IPS-18a (cell line): ENCODE measurements at regions not wholly inside any gene's neighbourhood (a gene's known extent, or its start where the extent isn't known, plus 50 kb on each side); places are given as distances from the start of the nearest gene placed in this dataset.

Experiments
- H3K27ac ChIP-seq: one replicate; pipeline ENCODE4 v1.5.1; 2013; ENCODE audit warnings: low read length
- H3K27me3 ChIP-seq: one replicate; pipeline ENCODE4 v1.6.1; 2013; ENCODE audit warnings: mild to moderate bottlenecking, low read length; ENCODE audit not compliant: control insufficient read depth, insufficient read depth
- H3K36me3 ChIP-seq: one replicate; pipeline ENCODE4 v1.6.1; 2013; ENCODE audit warnings: low read depth, low read length; ENCODE audit not compliant: control insufficient read depth
- H3K4me1 ChIP-seq: one replicate; pipeline ENCODE4 v1.6.1; 2013; ENCODE audit warnings: low read depth, low read length; ENCODE audit not compliant: control insufficient read depth
- H3K4me3 ChIP-seq: one replicate; pipeline ENCODE4 v1.5.1; 2013; ENCODE audit warnings: low read length
- H3K9ac ChIP-seq: one replicate; pipeline ENCODE4 v1.6.1; 2013; ENCODE audit warnings: mild to moderate bottlenecking, low read length, moderate library complexity
- H3K9me3 ChIP-seq: one replicate; pipeline ENCODE4 v1.6.1; 2013; ENCODE audit warnings: low read depth, low read length; ENCODE audit not compliant: control insufficient read depth

- Histone ChIP-seq H3K27me3 (no peaks in the 10 kb centered on the region), H3K4me1 (no peaks in the 10 kb centered on the region), H3K36me3 (no peaks in the 10 kb centered on the region), H3K4me3 (no peak overlapping the region), H3K9me3 (no peaks in the 10 kb centered on the region), H3K27ac (no peak overlapping the region), H3K9ac (no peak overlapping the region)
Measured at GRCh38 chr17:13129356-13129755, 111.5 kb upstream of the ELAC2 start.

DNA sequence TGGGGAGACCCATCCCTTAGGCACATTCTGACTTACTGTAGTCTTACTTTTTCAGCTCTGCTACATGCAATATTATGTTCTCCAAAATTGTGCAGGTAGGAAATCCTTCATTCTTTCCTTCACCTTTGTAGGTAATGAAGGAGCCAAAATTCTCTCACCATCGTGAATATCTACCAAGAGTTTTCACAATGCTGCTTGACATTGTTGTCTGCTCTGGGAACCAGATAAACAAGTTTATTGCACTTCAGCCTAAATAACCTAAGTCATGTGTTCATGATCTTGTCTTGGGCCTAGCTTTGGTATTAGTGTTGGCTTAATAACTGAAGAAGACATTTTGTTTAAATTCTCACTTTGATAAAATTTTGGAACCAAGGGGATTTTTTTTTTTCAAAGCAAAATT lies 110.8 kb upstream of the ELAC2 start:
- no peak overlapping the region for H3K9ac ChIP-seq
- H3K4me3 ChIP-seq: no peak overlapping the region
- no peaks in the 10 kb centered on the region for H3K36me3 ChIP-seq
- H3K27me3 ChIP-seq: no peaks in the 10 kb centered on the region
- H3K9me3 ChIP-seq: no peaks in the 10 kb centered on the region
- H3K27ac ChIP-seq: no peak overlapping the region
- no peaks in the 10 kb centered on the region for H3K4me1 ChIP-seq

DNA sequence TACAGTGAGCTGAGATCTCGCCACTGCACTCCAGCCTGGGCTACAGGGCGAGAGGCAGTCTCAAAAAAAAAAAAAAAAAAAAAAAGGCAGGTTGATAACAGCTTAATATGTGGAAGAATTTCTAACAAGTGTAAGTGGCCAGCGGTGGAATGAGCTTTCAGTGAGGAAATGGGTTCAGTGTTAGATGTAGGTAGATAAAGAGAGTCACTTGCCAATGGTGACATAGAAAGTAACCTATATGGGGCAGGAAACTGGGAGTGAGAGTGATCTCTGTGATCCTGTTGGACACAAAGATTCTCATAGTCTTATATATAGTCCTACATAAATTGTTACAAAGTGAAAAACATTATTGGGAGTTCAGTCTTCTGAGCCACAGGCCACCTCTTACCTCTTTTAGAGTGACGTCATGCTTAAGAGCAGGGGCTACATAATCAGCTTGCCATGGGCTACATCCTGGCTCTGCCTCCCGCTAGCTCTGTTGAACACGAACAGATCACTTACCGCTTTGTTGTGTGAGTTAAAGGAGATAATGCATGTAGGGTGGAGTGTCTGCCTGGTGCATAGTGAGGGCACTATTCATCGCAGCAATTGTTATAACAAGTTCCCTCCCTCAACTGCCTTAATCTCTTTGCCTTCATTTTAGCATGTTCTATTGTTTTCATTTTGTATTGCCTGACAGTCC lies 110.2 kb upstream of the ELAC2 start:
- no peak overlapping the region for H3K27ac ChIP-seq
- H3K4me3 ChIP-seq: no peak overlapping the region
- no peaks in the 10 kb centered on the region for H3K36me3 ChIP-seq
- H3K4me1 ChIP-seq: no peaks in the 10 kb centered on the region
- H3K27me3 ChIP-seq: no peaks in the 10 kb centered on the region
- H3K9ac ChIP-seq: no peak overlapping the region
- no peaks in the 10 kb centered on the region for H3K9me3 ChIP-seq

DNA sequence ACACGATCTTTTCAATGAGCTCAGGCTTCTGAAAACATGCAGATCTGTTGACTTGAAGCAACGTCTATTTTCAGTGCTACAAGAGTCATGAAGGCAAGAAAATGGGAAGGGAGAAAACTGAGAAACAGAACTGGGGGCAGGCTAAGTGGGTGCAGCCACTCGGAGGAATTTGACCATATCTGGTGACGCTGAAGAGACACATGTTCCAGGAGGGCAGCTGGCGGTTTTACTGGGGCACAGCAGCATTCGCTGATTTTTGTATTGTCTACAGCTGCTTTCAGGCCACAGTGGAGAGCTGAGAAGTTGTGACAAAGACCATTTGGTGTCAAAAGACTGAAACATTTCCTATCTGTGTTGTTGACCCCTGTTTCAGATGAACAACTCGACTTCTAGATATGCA lies 103.0 kb upstream of the ELAC2 start:
- H3K27ac ChIP-seq: no peak overlapping the region
- no peaks in the 10 kb centered on the region for H3K36me3 ChIP-seq

GRCh38 chr17:13118311-13118710 lies 100.5 kb upstream of the ELAC2 start:
- H3K9me3 ChIP-seq: no peaks in the 10 kb centered on the region
- H3K4me1 ChIP-seq: no peaks in the 10 kb centered on the region
- no peaks in the 10 kb centered on the region for H3K27me3 ChIP-seq
- no peak overlapping the region for H3K9ac ChIP-seq
- no peak overlapping the region for H3K27ac ChIP-seq
- no peak overlapping the region for H3K4me3 ChIP-seq
- H3K36me3 ChIP-seq: no peaks in the 10 kb centered on the region

More for the DNA sequence above, 103.0 kb upstream of the ELAC2 start:
- H3K9me3 ChIP-seq: no peaks in the 10 kb centered on the region
- H3K4me1 ChIP-seq: no peaks in the 10 kb centered on the region
- H3K9ac ChIP-seq: no peak overlapping the region
- no peaks in the 10 kb centered on the region for H3K27me3 ChIP-seq
- no peak overlapping the region for H3K4me3 ChIP-seq

DNA sequence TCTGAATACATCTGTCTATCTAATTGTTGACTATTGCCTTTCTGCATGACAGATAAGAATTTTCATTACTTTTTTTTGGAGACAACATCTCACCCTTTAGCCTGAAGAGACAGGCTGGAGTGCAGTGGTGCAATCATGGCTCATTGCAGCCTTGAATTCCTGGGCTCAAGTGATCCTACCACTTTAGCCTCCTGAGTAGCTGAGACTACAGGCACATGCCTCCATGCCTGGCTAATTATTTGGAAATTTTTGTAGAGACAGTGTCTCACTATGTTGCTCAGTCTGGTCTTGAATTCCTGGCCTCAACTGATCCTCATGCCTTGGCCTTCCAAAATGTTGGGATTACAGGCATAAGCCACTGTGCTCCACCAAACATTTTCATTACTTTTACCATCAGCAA lies 99.8 kb upstream of the ELAC2 start:
- Histone ChIP-seq H3K4me1 (no peaks in the 10 kb centered on the region), H3K27ac (no peak overlapping the region), H3K9me3 (no peaks in the 10 kb centered on the region), H3K27me3 (no peaks in the 10 kb centered on the region), H3K4me3 (no peak overlapping the region), H3K36me3 (no peaks in the 10 kb centered on the region), H3K9ac (no peak overlapping the region)

GRCh38 chr17:13114601-13115031 lies 96.8 kb upstream of the ELAC2 start:
- no peak overlapping the region for H3K27ac ChIP-seq
- no peaks in the 10 kb centered on the region for H3K4me1 ChIP-seq
- no peak overlapping the region for H3K9ac ChIP-seq
- no peaks in the 10 kb centered on the region for H3K36me3 ChIP-seq
- H3K27me3 ChIP-seq: no peaks in the 10 kb centered on the region
- no peaks in the 10 kb centered on the region for H3K9me3 ChIP-seq
- no peak overlapping the region for H3K4me3 ChIP-seq

DNA sequence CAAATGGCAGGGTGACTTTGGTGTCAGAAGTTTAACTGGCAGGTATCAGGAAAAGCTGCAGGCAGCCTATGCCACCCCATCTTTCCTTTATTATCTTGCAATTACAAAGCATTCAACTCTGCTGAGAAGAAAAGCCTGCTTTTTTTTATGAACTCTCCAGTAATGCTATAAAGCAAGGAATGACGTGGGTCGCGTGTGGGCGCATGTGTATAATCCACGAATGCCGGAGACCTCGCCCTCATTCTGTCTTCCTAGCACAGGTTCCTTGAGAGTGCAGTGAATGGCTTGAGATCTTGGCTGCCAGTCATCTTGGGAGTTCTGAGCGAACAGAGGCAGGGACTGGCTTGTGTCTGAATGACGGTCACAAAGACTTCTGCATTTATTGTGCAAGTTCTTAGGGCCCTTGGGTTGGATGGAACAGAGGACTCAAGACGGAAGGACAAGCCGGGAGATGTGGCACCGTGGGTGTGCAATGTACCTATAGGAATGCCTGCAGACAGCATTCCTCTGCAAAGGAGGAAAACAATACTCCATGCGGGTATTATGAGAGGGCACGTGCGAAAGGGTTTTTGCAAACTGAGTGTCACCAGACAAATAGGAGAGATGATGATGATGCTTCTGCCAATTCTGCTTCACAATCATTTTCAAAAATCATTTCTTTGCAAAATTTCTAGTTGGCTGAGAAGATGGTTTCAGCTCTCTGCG lies 96.1 kb upstream of the ELAC2 start:
- no peaks in the 10 kb centered on the region for H3K4me1 ChIP-seq

DNA sequence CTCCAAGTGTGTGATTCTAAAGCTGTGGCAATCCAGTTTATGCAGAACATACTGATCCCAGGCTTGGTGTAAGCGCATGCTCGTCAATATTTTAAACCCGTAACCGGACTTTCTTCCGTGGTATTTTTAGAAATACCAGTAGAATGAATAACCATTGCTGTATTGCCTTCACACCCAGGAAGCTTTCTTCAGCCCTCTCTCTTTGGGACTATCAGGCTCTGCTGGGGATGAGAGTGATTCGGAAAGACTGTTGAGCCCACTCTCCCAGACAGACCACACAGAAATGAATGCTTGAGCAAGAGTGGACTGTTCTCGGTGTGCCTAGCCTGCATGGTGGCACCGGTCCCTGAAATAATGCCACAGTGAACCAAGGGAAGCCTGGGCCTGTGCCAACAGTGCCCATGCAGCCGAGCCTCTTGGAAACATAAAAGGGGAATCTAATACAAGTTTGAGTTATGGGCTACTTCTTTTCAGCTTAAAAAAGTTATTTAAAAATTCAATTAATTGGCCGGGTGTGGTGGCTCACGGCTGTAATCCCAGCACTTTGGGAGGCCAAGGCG lies 89.9 kb upstream of the ELAC2 start:
- Histone ChIP-seq H3K9me3 (no peaks in the 10 kb centered on the region), H3K4me1 (no peaks in the 10 kb centered on the region), H3K36me3 (no peaks in the 10 kb centered on the region), H3K4me3 (no peak overlapping the region), H3K27me3 (no peaks in the 10 kb centered on the region), H3K9ac (no peak overlapping the region), H3K27ac (no peak overlapping the region)

More for the DNA sequence above, 96.1 kb upstream of the ELAC2 start:
- Histone ChIP-seq H3K27me3 (no peaks in the 10 kb centered on the region), H3K4me3 (no peak overlapping the region), H3K9ac (no peak overlapping the region), H3K27ac (no peak overlapping the region), H3K9me3 (no peaks in the 10 kb centered on the region), H3K36me3 (no peaks in the 10 kb centered on the region)

GRCh38 chr17:13106171-13106570 lies 88.3 kb upstream of the ELAC2 start:
- Histone ChIP-seq H3K4me3 (no peak overlapping the region), H3K4me1 (no peaks in the 10 kb centered on the region), H3K27ac (no peak overlapping the region), H3K27me3 (no peaks in the 10 kb centered on the region), H3K9me3 (no peaks in the 10 kb centered on the region), H3K36me3 (no peaks in the 10 kb centered on the region), H3K9ac (no peak overlapping the region)

GRCh38 chr17:13104576-13104975 lies 86.7 kb upstream of the ELAC2 start:
- Histone ChIP-seq H3K27ac (no peak overlapping the region), H3K4me3 (no peak overlapping the region), H3K4me1 (no peaks in the 10 kb centered on the region), H3K9me3 (no peaks in the 10 kb centered on the region), H3K36me3 (no peaks in the 10 kb centered on the region), H3K27me3 (no peaks in the 10 kb centered on the region), H3K9ac (no peak overlapping the region)

DNA sequence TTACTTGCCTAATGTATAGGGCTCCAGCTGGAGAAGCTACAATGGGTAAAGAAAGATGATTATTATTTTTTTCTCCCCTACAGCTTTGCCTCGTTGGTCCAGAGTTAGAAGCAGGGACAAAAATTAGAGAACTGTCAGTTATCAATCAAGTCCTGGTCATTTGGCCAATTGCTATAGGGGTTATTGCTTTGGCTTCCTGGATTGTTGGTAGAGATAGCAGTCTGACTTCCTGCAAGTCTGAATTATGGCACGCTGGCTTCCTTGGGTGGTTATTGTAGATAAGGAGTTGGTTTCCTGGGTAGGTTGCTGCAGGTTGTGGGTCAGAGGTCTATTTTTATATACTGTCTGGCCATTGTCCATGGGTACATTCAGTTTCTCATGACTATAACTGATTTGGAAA lies 84.7 kb upstream of the ELAC2 start:
- H3K27ac ChIP-seq: no peak overlapping the region
- no peaks in the 10 kb centered on the region for H3K36me3 ChIP-seq
- H3K9me3 ChIP-seq: no peaks in the 10 kb centered on the region
- no peak overlapping the region for H3K4me3 ChIP-seq
- no peak overlapping the region for H3K9ac ChIP-seq
- H3K27me3 ChIP-seq: no peaks in the 10 kb centered on the region
- H3K4me1 ChIP-seq: no peaks in the 10 kb centered on the region
